ENCODE measurements at regions not wholly inside any gene's neighbourhood (a gene's known extent, or its start where the extent isn't known, plus 50 kb on each side); places are given as distances from the start of the nearest gene placed in this dataset.

- Histone ChIP-seq H3K27me3 (ENCODE audit: control insufficient read depth in 1 of 2, insufficient read depth in 2 of 2, low read length in 1 of 2) (no peaks in the 10 kb centered on the region), H3K36me3 (ENCODE audit: control insufficient read depth in 1 of 2, insufficient read depth in 2 of 2, low read length in 1 of 2) (no peaks in the 10 kb centered on the region), H3K27ac (ENCODE audit: low read depth in 1 of 2, low read length in 2 of 2) (no peak overlapping the region), H3K9me3 (ENCODE audit: control insufficient read depth, low read length) (no peaks in the 10 kb centered on the region), H3K4me1 (ENCODE audit: control insufficient read depth in 1 of 2, insufficient read depth in 2 of 2, low read length in 2 of 2) (no peaks in the 10 kb centered on the region), H3K4me3 (ENCODE audit: low read length in 2 of 2) (no peak overlapping the region)
- 57 to 58% methylated on average over 2 of the region's 2 CpGs for WGBS, 2 donors
- intact Hi-C loops (cut with DNase I) = no loop called here
- no peak for DNase-seq
- ATAC-seq (ENCODE audit: low FRiP score) = no peak
Observed at GRCh38 chr17:51546114-51546513, 285.8 kb downstream of the UTP18 start.

- Histone ChIP-seq H3K4me3 (ENCODE audit: low read length in 2 of 2) (no peak overlapping the region), H3K9me3 (ENCODE audit: control insufficient read depth, low read length) (no peaks in the 10 kb centered on the region), H3K36me3 (ENCODE audit: control insufficient read depth in 1 of 2, insufficient read depth in 2 of 2, low read length in 1 of 2) (no peaks in the 10 kb centered on the region), H3K4me1 (ENCODE audit: control insufficient read depth in 1 of 2, insufficient read depth in 2 of 2, low read length in 2 of 2) (no peaks in the 10 kb centered on the region), H3K27me3 (ENCODE audit: control insufficient read depth in 1 of 2, insufficient read depth in 2 of 2, low read length in 1 of 2) (no peaks in the 10 kb centered on the region), H3K27ac (ENCODE audit: low read depth in 1 of 2, low read length in 2 of 2) (no peak overlapping the region)
- no peak for DNase-seq
- 54 to 71% methylated on average over 4 of the region's 4 CpGs for WGBS, 2 donors
- intact Hi-C loops (cut with DNase I) = no loop called here
- ATAC-seq (ENCODE audit: low FRiP score) = no peak
Observed at GRCh38 chr17:51548125-51548524, 287.8 kb downstream of the UTP18 start.

GRCh38 chr17:51555153-51555552 lies 294.8 kb downstream of the UTP18 start:
- intact Hi-C loops (cut with DNase I) = no loop called here
- Histone ChIP-seq H3K27me3 (ENCODE audit: control insufficient read depth in 1 of 2, insufficient read depth in 2 of 2, low read length in 1 of 2) (no peaks in the 10 kb centered on the region), H3K36me3 (ENCODE audit: control insufficient read depth in 1 of 2, insufficient read depth in 2 of 2, low read length in 1 of 2) (no peaks in the 10 kb centered on the region), H3K4me1 (ENCODE audit: control insufficient read depth in 1 of 2, insufficient read depth in 2 of 2, low read length in 2 of 2) (no peaks in the 10 kb centered on the region), H3K4me3 (ENCODE audit: low read length in 2 of 2) (no peak overlapping the region), H3K27ac (ENCODE audit: low read depth in 1 of 2, low read length in 2 of 2) (no peak overlapping the region), H3K9me3 (ENCODE audit: control insufficient read depth, low read length) (no peaks in the 10 kb centered on the region)
- no peak for DNase-seq
- no peak for ATAC-seq (ENCODE audit: low FRiP score)
- WGBS, 2 donors = 92 to 96% methylated on average over 1 of the region's 1 CpG

DNA sequence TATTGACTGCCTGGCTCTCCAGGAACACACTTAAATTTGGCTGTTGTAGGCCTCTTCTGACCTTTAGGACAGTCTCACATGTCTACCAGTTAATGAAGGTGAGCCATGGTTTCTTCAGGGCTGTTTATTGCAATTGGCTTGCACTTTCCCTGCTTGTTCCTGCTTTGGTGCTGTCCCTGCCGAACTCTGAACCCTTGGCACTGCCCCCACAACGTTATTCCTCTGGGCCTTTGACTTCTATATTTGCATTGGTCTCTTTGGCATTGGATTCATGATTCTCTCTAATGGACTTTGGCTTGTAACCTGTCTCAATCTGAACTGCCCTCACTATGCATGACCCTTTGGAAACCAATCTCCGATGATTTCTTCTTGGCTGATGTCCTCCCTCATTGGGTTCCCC lies 299.4 kb downstream of the UTP18 start:
- 57% methylated on average over 3 of the region's 3 CpGs for WGBS, 2 donors

GRCh38 chr17:51560398-51560797 lies 300.1 kb downstream of the UTP18 start:
- intact Hi-C loops (cut with DNase I) = no loop called here

More for the DNA sequence above, 299.4 kb downstream of the UTP18 start:
- ATAC-seq (ENCODE audit: low FRiP score) (no peak), DNase-seq (no peak)
- no peaks in the 10 kb centered on the region for H3K9me3 ChIP-seq (ENCODE audit: control insufficient read depth, low read length)
- H3K27ac ChIP-seq (ENCODE audit: low read depth in 1 of 2, low read length in 2 of 2) = no peak overlapping the region
- intact Hi-C loops (cut with DNase I) = no loop called here
- H3K27me3 ChIP-seq (ENCODE audit: control insufficient read depth in 1 of 2, insufficient read depth in 2 of 2, low read length in 1 of 2) = peaks cover 0 to 1% of the 10 kb centered on the region in 2 donors
- no peak overlapping the region for H3K4me3 ChIP-seq (ENCODE audit: low read length in 2 of 2)
- no peaks in the 10 kb centered on the region for H3K4me1 ChIP-seq (ENCODE audit: control insufficient read depth in 1 of 2, insufficient read depth in 2 of 2, low read length in 2 of 2)
- no peaks in the 10 kb centered on the region for H3K36me3 ChIP-seq (ENCODE audit: control insufficient read depth in 1 of 2, insufficient read depth in 2 of 2, low read length in 1 of 2)

DNA sequence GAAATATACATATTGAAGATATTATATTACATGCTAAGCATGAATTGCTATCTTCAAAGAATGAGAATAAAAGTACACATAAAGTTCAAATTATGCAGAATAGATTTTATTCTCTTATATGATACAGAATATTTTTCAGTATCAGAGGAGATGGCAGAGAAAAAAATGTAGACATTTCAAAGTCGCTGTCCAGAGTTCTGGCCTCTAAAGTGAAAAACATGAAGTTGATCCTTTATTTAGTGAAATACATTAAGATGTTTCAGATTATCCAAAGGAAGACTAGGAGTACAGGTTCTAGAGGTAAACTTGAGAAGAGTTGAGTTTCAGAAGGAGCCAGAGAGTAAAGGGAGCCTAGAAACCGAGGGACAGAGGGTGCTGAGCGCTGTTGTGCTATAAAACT lies 303.6 kb downstream of the UTP18 start:
- H3K4me3 ChIP-seq (ENCODE audit: low read length in 2 of 2) = no peak overlapping the region
- ATAC-seq (ENCODE audit: low FRiP score) (no peak), DNase-seq (no peak)
- peaks cover 0 to 1% of the 10 kb centered on the region in 2 donors for H3K27me3 ChIP-seq (ENCODE audit: control insufficient read depth in 1 of 2, insufficient read depth in 2 of 2, low read length in 1 of 2)
- H3K36me3 ChIP-seq (ENCODE audit: control insufficient read depth in 1 of 2, insufficient read depth in 2 of 2, low read length in 1 of 2) = no peaks in the 10 kb centered on the region
- H3K27ac ChIP-seq (ENCODE audit: low read depth in 1 of 2, low read length in 2 of 2) = no peak overlapping the region
- intact Hi-C loops (cut with DNase I) = no loop called here
- WGBS, 2 donors = 72 to 74% methylated on average over 3 of the region's 3 CpGs
- H3K4me1 ChIP-seq (ENCODE audit: control insufficient read depth in 1 of 2, insufficient read depth in 2 of 2, low read length in 2 of 2) = no peaks in the 10 kb centered on the region
- no peaks in the 10 kb centered on the region for H3K9me3 ChIP-seq (ENCODE audit: control insufficient read depth, low read length)

More at GRCh38 chr17:51560398-51560797, 300.1 kb downstream of the UTP18 start:
- no peak for DNase-seq
- Histone ChIP-seq H3K9me3 (ENCODE audit: control insufficient read depth, low read length) (no peaks in the 10 kb centered on the region), H3K36me3 (ENCODE audit: control insufficient read depth in 1 of 2, insufficient read depth in 2 of 2, low read length in 1 of 2) (no peaks in the 10 kb centered on the region), H3K4me3 (ENCODE audit: low read length in 2 of 2) (no peak overlapping the region), H3K27ac (ENCODE audit: low read depth in 1 of 2, low read length in 2 of 2) (no peak overlapping the region), H3K27me3 (ENCODE audit: control insufficient read depth in 1 of 2, insufficient read depth in 2 of 2, low read length in 1 of 2) (peaks cover 0 to 1% of the 10 kb centered on the region in 2 donors), H3K4me1 (ENCODE audit: control insufficient read depth in 1 of 2, insufficient read depth in 2 of 2, low read length in 2 of 2) (no peaks in the 10 kb centered on the region)
- ATAC-seq (ENCODE audit: low FRiP score) = no peak

GRCh38 chr17:51572115-51572514 lies 311.8 kb downstream of the UTP18 start:
- Histone ChIP-seq H3K27ac (ENCODE audit: low read depth in 1 of 2, low read length in 2 of 2) (no peak overlapping the region), H3K9me3 (ENCODE audit: control insufficient read depth, low read length) (peaks cover 4% of the 10 kb centered on the region), H3K4me3 (ENCODE audit: low read length in 2 of 2) (no peak overlapping the region), H3K27me3 (ENCODE audit: control insufficient read depth in 1 of 2, insufficient read depth in 2 of 2, low read length in 1 of 2) (peaks cover 0 to 2% of the 10 kb centered on the region in 2 donors), H3K36me3 (ENCODE audit: control insufficient read depth in 1 of 2, insufficient read depth in 2 of 2, low read length in 1 of 2) (no peaks in the 10 kb centered on the region), H3K4me1 (ENCODE audit: control insufficient read depth in 1 of 2, insufficient read depth in 2 of 2, low read length in 2 of 2) (no peaks in the 10 kb centered on the region)
- ATAC-seq (ENCODE audit: low FRiP score) (no peak), DNase-seq (no peak)
- intact Hi-C loops (cut with DNase I) = no loop called here

Measured in aorta (tissue), 5 donors.